Kasumi-1 (cell line): ENCODE measurements at regions not wholly inside any gene's neighbourhood (a gene's known extent, or its start where the extent isn't known, plus 50 kb on each side); places are given as distances from the start of the nearest gene placed in this dataset.

Source experiments
- DNase-seq, 2 experiments: peaks; one replicate each; lab custom pipeline; 2025; lab: John Stamatoyannopoulos, UW

- DNase-seq, result no peak
Measured at GRCh38 chr7:153386556-153386955, 627.0 kb downstream of the ACTR3B start.

- no peak for DNase-seq
Measured at GRCh38 chr7:153388611-153389010, 629.1 kb downstream of the ACTR3B start.

- DNase-seq, result no peak
Measured at GRCh38 chr7:153389261-153389660, 629.7 kb downstream of the ACTR3B start.

GRCh38 chr7:153390955-153391354 lies 631.4 kb downstream of the ACTR3B start:
- DNase-seq, result no peak

GRCh38 chr7:153392726-153393125 lies 633.2 kb downstream of the ACTR3B start:
- no peak for DNase-seq

GRCh38 chr7:153393666-153394065 lies 634.1 kb downstream of the ACTR3B start:
- no peak for DNase-seq

- no peak for DNase-seq
Measured at GRCh38 chr7:153396475-153396874, 636.9 kb downstream of the ACTR3B start.

GRCh38 chr7:153397459-153397858 lies 637.9 kb downstream of the ACTR3B start:
- DNase-seq, result no peak

GRCh38 chr7:153397906-153398305 lies 638.4 kb downstream of the ACTR3B start:
- no peak for DNase-seq

GRCh38 chr7:153398370-153398769 lies 638.8 kb downstream of the ACTR3B start:
- DNase-seq, result no peak

- no peak for DNase-seq
Measured at GRCh38 chr7:153398789-153399553, 639.4 kb downstream of the ACTR3B start.

GRCh38 chr7:153399554-153399940 lies 640.0 kb downstream of the ACTR3B start:
- no peak for DNase-seq

GRCh38 chr7:153400735-153401593 lies 641.4 kb downstream of the ACTR3B start:
- no peak for DNase-seq

GRCh38 chr7:153401795-153402720 lies 642.5 kb downstream of the ACTR3B start:
- DNase-seq, result no peak

GRCh38 chr7:153402721-153403541 lies 643.4 kb downstream of the ACTR3B start:
- no peak for DNase-seq

- no peak for DNase-seq
Measured at GRCh38 chr7:153404124-153404523, 644.6 kb downstream of the ACTR3B start.

- DNase-seq, result no peak
Measured at GRCh38 chr7:153404781-153405279, 645.3 kb downstream of the ACTR3B start.

- no peak for DNase-seq
Measured at GRCh38 chr7:153405704-153406485, 646.3 kb upstream of the DPP6 start.

- no peak for DNase-seq
Measured at GRCh38 chr7:153406486-153406872, 645.7 kb upstream of the DPP6 start.
